ENCODE measurements at regions not wholly inside any gene's neighbourhood (a gene's known extent, or its start where the extent isn't known, plus 50 kb on each side); places are given as distances from the start of the nearest gene placed in this dataset.
"Not testable (repeated sequence)": the region's sequence is repeated elsewhere in the genome, so short reads cannot be mapped to it uniquely, and the experiment has no call there.

GRCh38 chr5:116947691-116948528 is 373.3 kb upstream of the SEMA6A start:
- TF ChIP-seq CTCF (IDR thresholded peaks at IDR 0.05; ENCODE audit: low read depth, low read length) = peak; percentile 61
- H3K4me3 ChIP-seq (replicated peaks in 1 of 2; ENCODE audit: low read depth in 2 of 2, low read length in 2 of 2) = no peak overlapping the region
- peak; percentile 34 to 35 for DNase-seq (ENCODE audit: low read depth in 2 of 2)

DNA sequence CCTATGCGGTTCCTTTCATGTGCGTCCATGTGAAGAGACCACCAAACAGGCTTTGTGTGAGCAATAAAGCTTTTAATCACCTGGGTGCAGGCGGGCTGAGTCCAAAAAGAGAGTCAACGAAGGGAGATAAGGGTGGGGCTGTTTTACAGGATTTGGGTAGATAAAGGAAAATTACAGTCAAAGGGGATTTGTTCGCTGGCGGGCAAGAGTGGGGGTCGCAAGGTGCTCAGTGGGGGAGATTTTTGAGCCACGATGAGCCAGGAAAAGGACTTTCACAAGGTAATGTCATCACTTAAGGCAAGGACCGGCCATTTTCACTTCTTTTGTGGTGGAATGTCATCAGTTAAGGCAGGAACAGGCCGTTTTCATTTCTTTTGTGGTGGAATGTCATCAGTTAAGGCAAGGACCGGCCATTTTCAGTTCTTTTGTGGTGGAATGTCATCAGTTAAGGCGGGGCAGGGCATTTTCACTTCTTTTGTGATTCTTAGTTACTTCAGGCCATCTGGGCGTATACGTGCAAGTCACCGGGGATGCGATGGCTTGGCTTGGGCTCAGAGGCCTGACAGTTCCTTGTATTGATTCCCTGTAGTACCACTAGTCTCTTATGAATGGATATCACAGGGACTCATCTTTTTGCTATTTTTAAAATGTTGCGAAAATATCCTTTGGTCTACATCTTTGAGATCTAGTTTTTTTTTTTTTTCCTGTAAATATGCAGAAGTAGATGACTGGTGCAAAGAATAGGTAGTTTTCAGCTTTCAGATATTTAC is 371.2 kb upstream of the SEMA6A start:
- not testable (repeated sequence) for DNase-seq (ENCODE audit: low read depth in 2 of 2)

GRCh38 chr5:116944183-116944582 is 369.6 kb upstream of the SEMA6A start:
- TF ChIP-seq CTCF (IDR thresholded peaks at IDR 0.05; ENCODE audit: low read depth, low read length) = no peak
- DNase-seq (ENCODE audit: low read depth in 2 of 2) = no peak
- H3K4me3 ChIP-seq (replicated peaks in 1 of 2; ENCODE audit: low read depth in 2 of 2, low read length in 2 of 2) = no peak overlapping the region

More for the DNA sequence above, 371.2 kb upstream of the SEMA6A start:
- not testable (repeated sequence) for H3K4me3 ChIP-seq (replicated peaks in 1 of 2; ENCODE audit: low read depth in 2 of 2, low read length in 2 of 2)

- TF ChIP-seq CTCF (IDR thresholded peaks at IDR 0.05; ENCODE audit: low read depth, low read length) = no peak
- DNase-seq (ENCODE audit: low read depth in 2 of 2) = no peak
- H3K4me3 ChIP-seq (replicated peaks in 1 of 2; ENCODE audit: low read depth in 2 of 2, low read length in 2 of 2) = no peak overlapping the region
Measured at GRCh38 chr5:116942622-116943021, 368.0 kb upstream of the SEMA6A start.

DNA sequence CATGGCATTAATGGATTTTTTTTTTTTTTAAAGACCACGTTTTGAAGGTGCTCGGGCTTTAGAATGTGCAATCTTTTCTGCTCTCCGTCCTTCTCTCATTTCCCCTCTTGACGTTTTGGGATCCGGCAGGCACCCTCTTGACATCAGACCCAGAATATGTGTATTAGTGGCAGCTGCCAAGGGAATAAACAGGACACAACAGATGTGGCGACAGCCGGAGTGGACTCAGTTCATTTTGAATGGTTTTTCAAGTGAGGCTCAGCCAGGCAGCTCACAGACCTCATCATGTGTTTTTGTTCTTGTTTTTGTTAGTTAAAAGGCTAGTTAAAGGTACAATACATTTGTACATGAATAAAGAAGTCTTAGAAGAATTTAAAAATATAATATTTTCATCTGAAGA is 365.0 kb upstream of the SEMA6A start:
- H3K4me3 ChIP-seq (replicated peaks in 1 of 2; ENCODE audit: low read depth in 2 of 2, low read length in 2 of 2) = no peak overlapping the region
- no peak for TF ChIP-seq CTCF (IDR thresholded peaks at IDR 0.05; ENCODE audit: low read depth, low read length)
- no peak for DNase-seq (ENCODE audit: low read depth in 2 of 2)

- no peak for DNase-seq (ENCODE audit: low read depth in 2 of 2)
- no peak overlapping the region for H3K4me3 ChIP-seq (replicated peaks in 1 of 2; ENCODE audit: low read depth in 2 of 2, low read length in 2 of 2)
- no peak for TF ChIP-seq CTCF (IDR thresholded peaks at IDR 0.05; ENCODE audit: low read depth, low read length)
Measured at GRCh38 chr5:116938488-116938887, 363.9 kb upstream of the SEMA6A start.

GRCh38 chr5:116935561-116936162 is 361.0 kb upstream of the SEMA6A start:
- DNase-seq (ENCODE audit: low read depth in 2 of 2) = no peak
- H3K4me3 ChIP-seq (replicated peaks in 1 of 2; ENCODE audit: low read depth in 2 of 2, low read length in 2 of 2) = no peak overlapping the region
- no peak for TF ChIP-seq CTCF (IDR thresholded peaks at IDR 0.05; ENCODE audit: low read depth, low read length)
